Astrocyte (in vitro differentiated cells and primary cell): ENCODE measurements at regions not wholly inside any gene's neighbourhood (a gene's known extent, or its start where the extent isn't known, plus 50 kb on each side); places are given as distances from the start of the nearest gene placed in this dataset.

Experiments used
- CTCF ChIP-seq: IDR thresholded peaks from 2 replicates; pipeline ENCODE4 v1.5.1; 2011; ENCODE audit warnings: low read depth, mild to moderate bottlenecking, inconsistent platforms, low read length, moderate library complexity; ENCODE audit not compliant: insufficient read depth
- EZH2 ChIP-seq: IDR thresholded peaks from 2 replicates; pipeline ENCODE4 v1.6.1; 2012; ENCODE audit warnings: mild to moderate bottlenecking, low read length, inconsistent platforms; ENCODE audit not compliant: insufficient read depth

GRCh38 chr18:30859036-30859435, 183.5 kb downstream of the DSC3 start:
- no peak for TF ChIP-seq CTCF
- no peak for TF ChIP-seq EZH2
